ENCODE measurements at regions not wholly inside any gene's neighbourhood (a gene's known extent, or its start where the extent isn't known, plus 50 kb on each side); places are given as distances from the start of the nearest gene placed in this dataset.

DNA sequence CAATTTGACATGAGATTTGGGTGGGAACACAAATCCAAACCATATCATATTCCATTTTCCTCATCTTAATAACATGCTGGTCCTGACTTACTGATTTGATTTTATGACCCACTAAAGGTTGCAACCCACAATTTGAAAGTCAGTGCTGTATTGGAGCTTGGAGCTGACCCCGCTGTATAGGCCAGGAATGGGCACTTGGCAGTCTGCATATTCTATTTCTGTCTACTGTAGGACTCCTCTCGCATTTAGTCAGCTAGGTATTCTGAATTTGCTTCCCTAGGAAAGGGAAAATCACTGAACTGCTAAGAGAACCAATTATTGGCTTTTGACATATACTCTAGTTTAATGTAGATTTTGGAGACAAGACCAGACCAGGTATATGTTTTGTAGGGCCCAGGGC, 157.0 kb downstream of the MFSD1 start:
- intact Hi-C loops (cut with DNase I) = no loop called here
- DNase-seq (ENCODE audit: low spot score) = no peak

DNA sequence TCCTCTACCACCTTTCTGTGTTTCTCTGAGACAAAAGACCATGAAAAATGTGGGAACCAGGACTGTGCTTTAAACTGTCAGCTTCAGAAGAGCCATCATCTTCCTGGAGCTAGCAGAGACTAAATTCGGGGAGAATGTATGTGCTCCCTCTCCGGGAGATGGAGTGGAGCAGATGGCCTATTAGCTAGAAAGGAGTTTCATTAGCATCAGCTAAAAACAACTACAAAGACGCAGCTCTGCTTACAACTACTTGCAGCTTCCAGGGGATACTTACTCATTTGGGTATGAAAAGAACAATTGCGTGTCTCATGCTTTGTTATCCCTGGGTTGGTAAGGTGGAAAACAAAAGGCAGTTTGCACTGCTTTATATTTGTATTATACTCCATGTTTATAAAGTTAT, 159.6 kb downstream of the MFSD1 start:
- no peak for DNase-seq (ENCODE audit: low spot score)
- intact Hi-C loops (cut with DNase I) = no loop called here

DNA sequence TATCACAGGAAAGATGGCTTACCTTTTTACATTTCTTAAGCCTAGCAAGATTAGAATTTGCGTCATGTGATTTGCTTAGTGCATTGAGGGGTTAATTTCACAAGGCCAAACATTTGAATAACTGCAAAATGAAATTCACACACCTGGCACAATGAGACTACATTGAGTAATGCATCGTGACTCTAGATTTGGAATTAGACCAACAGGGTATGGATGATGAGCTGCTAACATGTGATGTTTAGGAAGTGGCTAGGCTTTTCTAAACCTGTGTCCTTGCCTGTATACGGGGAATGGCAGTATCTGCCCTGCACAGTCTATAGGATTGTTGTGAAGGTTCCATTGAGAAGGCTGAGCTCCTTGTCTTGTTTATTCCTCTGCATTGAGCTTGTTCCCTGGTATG, 160.1 kb downstream of the MFSD1 start:
- DNase-seq (ENCODE audit: low spot score) = no peak
- intact Hi-C loops (cut with DNase I) = no loop called here

DNA sequence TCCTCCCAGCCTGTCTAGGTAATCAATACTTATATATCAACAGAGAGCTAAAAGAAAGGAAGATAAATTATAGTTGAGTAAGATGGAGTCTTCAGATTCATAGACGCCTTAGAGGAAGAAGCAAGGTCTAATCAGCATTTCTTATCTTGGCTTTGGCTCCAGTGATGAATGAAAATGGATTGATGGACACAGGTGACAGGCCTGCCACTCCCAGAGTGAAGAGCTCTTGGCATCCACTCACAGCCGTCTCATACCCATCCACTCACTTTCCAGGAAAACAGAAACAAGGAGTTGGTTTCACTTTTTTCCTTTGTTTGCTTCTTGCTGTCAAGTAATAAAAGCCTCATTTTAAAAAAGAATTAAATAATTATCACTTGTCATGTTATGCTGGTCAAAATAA, 168.2 kb downstream of the MFSD1 start:
- no peak for DNase-seq (ENCODE audit: low spot score)
- intact Hi-C loops (cut with DNase I) = loop anchor here in 1 of 2 donors (10.0 kb wide), 1 partner anchor 245 kb away; no protein-coding TSS in a partner anchor

GRCh38 chr3:158974904-158975303, 173.1 kb downstream of the MFSD1 start:
- intact Hi-C loops (cut with DNase I) = loop anchor here in 1 of 2 donors (10.0 kb wide), 1 partner anchor 240 kb away; no protein-coding TSS in a partner anchor
- no peak for DNase-seq (ENCODE audit: low spot score)

DNA sequence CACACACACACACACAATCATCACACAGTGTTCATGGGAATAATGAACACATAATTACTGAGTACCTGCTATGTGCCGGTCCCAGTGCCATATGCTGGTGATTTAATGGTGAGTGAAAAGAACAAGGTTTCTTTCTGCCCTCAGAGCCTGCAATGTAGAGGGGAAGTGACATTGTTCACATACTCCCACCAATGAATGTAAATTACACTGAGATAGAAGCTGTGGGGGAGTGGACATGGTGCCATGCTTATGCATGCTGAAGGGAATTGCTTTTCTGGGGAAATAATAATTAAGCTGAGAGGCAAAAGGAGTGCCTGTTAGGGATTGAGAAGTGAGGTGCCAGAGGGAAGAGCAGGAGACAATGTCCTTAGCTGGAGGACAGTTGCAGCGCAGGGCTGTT, 175.1 kb downstream of the MFSD1 start:
- no peak for DNase-seq (ENCODE audit: low spot score)
- intact Hi-C loops (cut with DNase I) = loop anchor here in 1 of 2 donors (10.0 kb wide), 1 partner anchor 238 kb away; no protein-coding TSS in a partner anchor

DNA sequence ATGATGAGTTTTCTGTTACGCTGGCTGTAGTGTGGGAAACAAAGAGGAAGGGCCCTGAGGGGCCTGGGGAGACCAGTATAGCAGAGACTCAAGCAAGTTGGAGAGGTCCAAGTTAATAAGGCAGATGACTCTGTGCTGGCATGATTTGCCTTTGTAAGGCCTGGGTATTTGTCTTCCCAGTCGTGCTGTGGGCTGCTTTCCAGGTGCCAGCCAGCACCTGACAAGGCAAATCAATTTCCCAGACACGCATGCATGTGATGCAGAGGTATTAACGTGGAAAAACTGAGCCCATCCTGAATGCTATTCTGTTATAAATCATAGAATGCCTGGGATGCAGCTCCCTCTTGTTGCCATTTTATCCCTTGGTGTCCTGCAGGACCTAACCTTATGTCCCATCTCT, 175.6 kb downstream of the MFSD1 start:
- no peak for DNase-seq (ENCODE audit: low spot score)
- intact Hi-C loops (cut with DNase I) = loop anchor here in 1 of 2 donors (10.0 kb wide), 1 partner anchor 237 kb away; no protein-coding TSS in a partner anchor

- intact Hi-C loops (cut with DNase I) = no loop called here
- DNase-seq (ENCODE audit: low spot score) = no peak
These were observed 181.6 kb downstream of the MFSD1 start for GRCh38 chr3:158983216-158984099.

DNA sequence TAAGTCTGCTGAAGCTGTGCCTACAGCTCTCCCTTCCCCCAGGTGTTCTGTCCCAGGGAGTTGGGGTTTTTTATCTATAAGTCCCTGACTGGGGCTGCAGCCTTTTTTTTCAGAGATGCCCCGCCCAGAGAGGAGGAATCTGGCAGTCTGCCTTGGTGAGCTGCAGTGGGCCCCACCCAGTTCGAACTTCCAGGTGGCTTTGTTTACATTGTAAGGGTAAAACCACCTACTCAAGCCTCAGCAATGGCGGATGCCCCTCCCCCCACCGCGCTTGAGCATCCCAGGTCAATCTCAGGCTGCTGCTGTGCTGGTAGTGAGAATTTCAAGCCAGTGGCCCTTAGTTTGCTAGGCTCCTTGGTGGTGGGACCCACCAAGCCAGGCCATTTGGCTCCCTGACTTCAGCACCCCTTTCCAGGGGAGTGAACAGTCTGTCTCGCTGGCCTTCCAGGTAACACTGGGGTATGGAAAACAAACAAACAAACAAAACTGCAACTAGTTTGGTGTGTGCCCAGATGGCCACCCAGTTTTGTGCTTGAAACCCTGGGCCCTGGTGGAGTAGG, 189.4 kb downstream of the MFSD1 start:
- intact Hi-C loops (cut with DNase I) = no loop called here

DNA sequence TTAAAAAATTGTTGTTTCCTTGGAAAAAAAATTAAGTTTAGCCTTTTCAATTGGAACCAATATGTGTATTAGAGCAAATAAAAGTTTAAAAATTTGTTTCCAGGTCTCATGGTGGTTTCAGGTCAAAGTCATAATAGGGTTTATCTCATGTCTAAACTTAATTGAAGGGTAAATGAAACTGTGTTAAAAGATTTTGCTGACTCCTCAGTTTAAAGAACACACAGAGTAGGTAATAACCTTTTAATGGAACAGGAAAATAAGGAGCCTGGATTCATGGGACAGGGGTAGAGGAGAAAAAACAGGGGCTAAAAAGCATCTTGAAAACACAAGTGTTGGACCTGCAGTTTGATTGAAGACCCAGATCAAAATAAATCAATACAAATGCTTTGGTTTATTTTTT, 190.6 kb downstream of the MFSD1 start:
- intact Hi-C loops (cut with DNase I) = no loop called here
- no peak for DNase-seq (ENCODE audit: low spot score)

More for the DNA sequence above, 189.4 kb downstream of the MFSD1 start:
- no peak for DNase-seq (ENCODE audit: low spot score)

- intact Hi-C loops (cut with DNase I) = no loop called here
- DNase-seq (ENCODE audit: low spot score) = no peak
These were observed 192.5 kb downstream of the MFSD1 start for GRCh38 chr3:158994386-158994785.

- DNase-seq (ENCODE audit: low spot score) = no peak
- intact Hi-C loops (cut with DNase I) = no loop called here
These were observed 199.9 kb downstream of the MFSD1 start for GRCh38 chr3:159001711-159002110.

GRCh38 chr3:159005137-159005536, 203.3 kb downstream of the MFSD1 start:
- intact Hi-C loops (cut with DNase I) = no loop called here
- no peak for DNase-seq (ENCODE audit: low spot score)

DNA sequence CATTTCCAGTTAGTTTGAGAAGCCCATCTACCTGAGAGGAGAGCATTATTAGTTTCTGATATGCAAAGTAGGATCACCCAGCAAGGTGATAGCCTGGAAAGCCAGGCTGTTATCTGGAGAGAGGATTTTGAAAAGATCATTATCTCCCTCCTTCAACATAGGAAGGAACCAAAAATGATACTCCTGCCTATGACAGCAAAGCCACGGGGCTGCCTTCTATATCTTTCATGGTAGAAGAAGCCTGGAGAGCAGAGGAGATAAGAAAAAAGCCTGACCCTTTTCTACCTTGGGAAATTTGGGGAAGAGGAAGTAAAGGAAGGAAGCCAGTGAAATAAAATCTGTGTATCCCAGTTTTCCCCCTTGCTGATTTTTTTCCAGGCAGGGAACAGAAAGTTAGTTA, 205.5 kb downstream of the MFSD1 start:
- DNase-seq (ENCODE audit: low spot score) = no peak
- intact Hi-C loops (cut with DNase I) = no loop called here

DNA sequence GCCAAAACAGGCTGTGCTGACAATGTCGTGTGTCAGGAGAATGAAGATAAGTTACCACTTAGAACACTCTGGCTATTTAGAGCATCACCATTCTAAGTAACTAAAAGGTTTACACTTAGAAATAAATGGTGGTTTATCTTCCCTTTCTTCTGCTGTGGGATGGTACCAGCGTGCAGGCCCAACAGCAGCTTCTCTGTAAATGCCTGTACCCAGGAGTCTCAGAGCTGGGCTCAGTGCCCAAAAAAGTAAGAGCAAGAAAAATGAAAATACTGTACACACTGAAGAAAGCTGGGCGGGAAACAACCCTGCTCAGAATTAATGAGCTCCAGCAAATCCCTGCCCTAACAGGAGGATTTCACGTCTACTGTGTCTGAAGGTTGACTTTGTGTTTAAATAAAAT, 206.5 kb downstream of the MFSD1 start:
- intact Hi-C loops (cut with DNase I) = no loop called here
- DNase-seq (ENCODE audit: low spot score) = no peak

- no peak for DNase-seq (ENCODE audit: low spot score)
- intact Hi-C loops (cut with DNase I) = no loop called here
These were observed 216.5 kb downstream of the MFSD1 start for GRCh38 chr3:159018341-159018740.

GRCh38 chr3:159025733-159026132, 223.9 kb downstream of the MFSD1 start:
- intact Hi-C loops (cut with DNase I) = no loop called here
- no peak for DNase-seq (ENCODE audit: low spot score)

- DNase-seq (ENCODE audit: low spot score) = no peak
- intact Hi-C loops (cut with DNase I) = no loop called here
These were observed 224.7 kb downstream of the MFSD1 start for GRCh38 chr3:159026510-159026909.

DNA sequence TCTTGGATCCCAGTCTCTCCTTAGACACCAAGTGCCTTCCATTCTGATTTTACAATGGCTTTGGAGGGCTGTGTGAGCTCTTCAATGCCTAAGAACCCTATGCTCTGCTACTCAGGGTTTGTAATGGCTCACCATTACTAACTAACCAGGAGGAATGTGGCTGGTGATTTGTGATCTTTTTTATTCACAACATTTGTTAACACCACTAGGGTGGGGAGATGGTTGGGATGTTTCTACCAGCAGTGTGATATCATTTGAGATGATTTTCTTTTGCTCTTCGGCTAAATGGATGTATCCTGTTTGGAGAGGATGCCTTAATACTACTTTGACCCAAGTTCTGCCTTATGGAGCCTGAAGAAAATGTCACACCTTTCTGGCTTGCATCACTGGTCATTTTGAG, 226.9 kb downstream of the MFSD1 start:
- intact Hi-C loops (cut with DNase I) = no loop called here
- no peak for DNase-seq (ENCODE audit: low spot score)

- no peak for DNase-seq (ENCODE audit: low spot score)
- intact Hi-C loops (cut with DNase I) = no loop called here
These were observed 227.6 kb downstream of the MFSD1 start for GRCh38 chr3:159029306-159030026.
